ENCODE measurements at regions not wholly inside any gene's neighbourhood (a gene's known extent, or its start where the extent isn't known, plus 50 kb on each side); places are given as distances from the start of the nearest gene placed in this dataset.

GRCh38 chr6:104187616-104188015 lies 672.1 kb downstream of the HACE1 start:
- no peak for ATAC-seq
- no peak for DNase-seq (ENCODE audit: missing footprints)
- intact Hi-C loops (cut with DNase I) = no loop called here

- ATAC-seq (no peak), DNase-seq (ENCODE audit: missing footprints) (no peak)
- intact Hi-C loops (cut with DNase I) = no loop called here
Observed at GRCh38 chr6:104186831-104187230, 672.9 kb downstream of the HACE1 start.

GRCh38 chr6:104183816-104184435 lies 675.8 kb downstream of the HACE1 start:
- no peak for ATAC-seq
- DNase-seq (ENCODE audit: missing footprints) = no peak
- intact Hi-C loops (cut with DNase I) = no loop called here

GRCh38 chr6:104182811-104183210 lies 676.9 kb downstream of the HACE1 start:
- no peak for DNase-seq (ENCODE audit: missing footprints)
- intact Hi-C loops (cut with DNase I) = no loop called here
- no peak for ATAC-seq

GRCh38 chr6:104173668-104174067 lies 686.1 kb downstream of the HACE1 start:
- intact Hi-C loops (cut with DNase I) = no loop called here
- ATAC-seq = no peak

GRCh38 chr6:104170401-104170800 lies 689.3 kb downstream of the HACE1 start:
- no peak for ATAC-seq
- intact Hi-C loops (cut with DNase I) = no loop called here
- DNase-seq (ENCODE audit: missing footprints) = no peak

More at GRCh38 chr6:104173668-104174067, 686.1 kb downstream of the HACE1 start:
- DNase-seq (ENCODE audit: missing footprints) = no peak

- no peak for DNase-seq (ENCODE audit: missing footprints)
- intact Hi-C loops (cut with DNase I) = no loop called here
- no peak for ATAC-seq
Observed at GRCh38 chr6:104166055-104166668, 693.6 kb downstream of the HACE1 start.

GRCh38 chr6:104162036-104162669 lies 697.6 kb downstream of the HACE1 start:
- intact Hi-C loops (cut with DNase I) = no loop called here
- DNase-seq (ENCODE audit: missing footprints) (no peak), ATAC-seq (no peak)

GRCh38 chr6:104159045-104159618 lies 700.6 kb downstream of the HACE1 start:
- no peak for DNase-seq (ENCODE audit: missing footprints)
- no peak for ATAC-seq
- intact Hi-C loops (cut with DNase I) = no loop called here

GRCh38 chr6:104143757-104144156 lies 716.0 kb downstream of the HACE1 start:
- no peak for ATAC-seq
- intact Hi-C loops (cut with DNase I) = no loop called here
- no peak for DNase-seq (ENCODE audit: missing footprints)

GRCh38 chr6:104134876-104135275 lies 724.8 kb downstream of the HACE1 start:
- intact Hi-C loops (cut with DNase I) = no loop called here
- DNase-seq (ENCODE audit: missing footprints) (no peak), ATAC-seq (no peak)

GRCh38 chr6:104130343-104130742 lies 729.4 kb downstream of the HACE1 start:
- intact Hi-C loops (cut with DNase I) = no loop called here
- DNase-seq (ENCODE audit: missing footprints) (no peak), ATAC-seq (no peak)

GRCh38 chr6:104126315-104127005 lies 733.3 kb downstream of the HACE1 start:
- ATAC-seq (no peak), DNase-seq (ENCODE audit: missing footprints) (no peak)
- intact Hi-C loops (cut with DNase I) = no loop called here

GRCh38 chr6:104123227-104123626 lies 736.5 kb downstream of the HACE1 start:
- ATAC-seq (no peak), DNase-seq (ENCODE audit: missing footprints) (no peak)
- intact Hi-C loops (cut with DNase I) = no loop called here

GRCh38 chr6:104118274-104118673 lies 741.4 kb downstream of the HACE1 start:
- DNase-seq (ENCODE audit: missing footprints) (no peak), ATAC-seq (no peak)
- intact Hi-C loops (cut with DNase I) = no loop called here

GRCh38 chr6:104109806-104110205 lies 749.9 kb downstream of the HACE1 start:
- no peak for DNase-seq (ENCODE audit: missing footprints)
- intact Hi-C loops (cut with DNase I) = no loop called here

GRCh38 chr6:104108634-104109033 lies 751.1 kb downstream of the HACE1 start:
- DNase-seq (ENCODE audit: missing footprints) (no peak), ATAC-seq (no peak)
- intact Hi-C loops (cut with DNase I) = no loop called here

More at GRCh38 chr6:104109806-104110205, 749.9 kb downstream of the HACE1 start:
- no peak for ATAC-seq

GRCh38 chr6:104095661-104096416 lies 763.9 kb downstream of the HACE1 start:
- no peak for DNase-seq (ENCODE audit: missing footprints)
- intact Hi-C loops (cut with DNase I) = no loop called here
- ATAC-seq = no peak

GRCh38 chr6:104087765-104088164 lies 772.0 kb downstream of the HACE1 start:
- no peak for DNase-seq (ENCODE audit: missing footprints)
- no peak for ATAC-seq
- intact Hi-C loops (cut with DNase I) = no loop called here

Measured in Right ventricle myocardium inferior (tissue), 1 donor.